ENCODE measurements at regions not wholly inside any gene's neighbourhood (a gene's known extent, or its start where the extent isn't known, plus 50 kb on each side); places are given as distances from the start of the nearest gene placed in this dataset.

DNA sequence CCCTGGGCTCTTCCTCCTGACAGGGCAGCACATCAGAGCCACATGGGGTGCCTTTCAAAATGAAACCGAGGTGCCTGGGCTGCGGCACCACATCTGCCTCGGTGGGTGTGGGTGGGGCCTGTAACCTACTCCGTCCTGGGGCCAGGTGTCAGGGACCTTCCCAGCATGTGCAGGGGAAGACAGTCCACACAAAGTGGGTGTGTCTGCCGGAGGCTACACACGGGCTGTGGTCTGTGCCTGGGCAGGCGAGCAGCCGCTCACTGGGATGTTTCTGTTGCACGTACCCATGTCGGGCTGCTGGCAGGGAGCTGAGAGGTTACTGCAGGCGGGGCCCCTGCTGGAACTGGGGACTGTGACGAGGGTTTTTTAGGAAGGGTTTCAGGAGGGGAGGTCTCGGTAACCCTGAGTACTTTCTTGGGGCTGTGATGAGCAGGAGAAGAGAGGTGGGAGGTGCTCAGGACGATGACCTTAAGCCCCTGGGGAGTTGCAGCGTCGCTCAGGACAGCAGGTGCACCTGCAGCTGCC lies 351.2 kb downstream of the SEC14L1 start:
- no peak for DNase-seq (ENCODE audit: low spot score)

DNA sequence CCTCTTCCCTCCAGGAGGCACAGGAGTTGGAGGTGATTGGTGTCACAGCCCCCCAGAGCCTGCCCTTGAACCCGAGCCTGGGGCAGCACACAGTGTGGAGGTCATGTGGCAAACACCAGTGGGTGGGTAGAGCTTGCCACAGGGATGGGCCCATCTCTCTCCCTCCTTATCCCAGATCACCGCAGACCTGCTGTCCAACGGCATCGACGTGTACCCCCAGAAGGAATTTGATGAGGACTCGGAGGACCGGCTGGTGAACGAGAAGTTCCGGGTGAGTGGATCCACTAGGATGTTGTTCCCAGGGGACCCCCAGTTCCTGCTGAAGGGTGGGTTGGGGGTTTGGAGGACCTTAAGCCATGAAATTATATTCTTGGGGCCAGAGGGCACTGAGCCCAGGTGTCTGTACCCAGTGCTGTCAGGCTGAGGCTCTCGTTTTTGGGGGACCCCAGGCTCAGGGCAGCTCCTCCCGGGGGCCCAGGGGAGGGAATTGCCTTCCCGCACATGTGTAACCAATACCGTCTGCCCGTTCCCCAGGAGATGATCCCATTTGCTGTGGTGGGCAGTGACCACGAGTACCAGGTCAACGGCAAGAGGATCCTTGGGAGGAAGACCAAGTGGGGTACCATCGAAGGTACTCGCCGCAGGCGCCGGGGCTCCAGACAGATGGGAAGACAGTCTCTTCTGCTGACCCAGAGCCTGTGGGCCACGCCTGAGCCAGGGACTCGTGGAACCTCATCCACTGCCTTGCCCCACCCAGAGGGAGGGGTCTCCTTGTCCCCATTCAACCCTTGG lies 351.9 kb downstream of the SEC14L1 start:
- DNase-seq (ENCODE audit: low spot score), result no peak

DNA sequence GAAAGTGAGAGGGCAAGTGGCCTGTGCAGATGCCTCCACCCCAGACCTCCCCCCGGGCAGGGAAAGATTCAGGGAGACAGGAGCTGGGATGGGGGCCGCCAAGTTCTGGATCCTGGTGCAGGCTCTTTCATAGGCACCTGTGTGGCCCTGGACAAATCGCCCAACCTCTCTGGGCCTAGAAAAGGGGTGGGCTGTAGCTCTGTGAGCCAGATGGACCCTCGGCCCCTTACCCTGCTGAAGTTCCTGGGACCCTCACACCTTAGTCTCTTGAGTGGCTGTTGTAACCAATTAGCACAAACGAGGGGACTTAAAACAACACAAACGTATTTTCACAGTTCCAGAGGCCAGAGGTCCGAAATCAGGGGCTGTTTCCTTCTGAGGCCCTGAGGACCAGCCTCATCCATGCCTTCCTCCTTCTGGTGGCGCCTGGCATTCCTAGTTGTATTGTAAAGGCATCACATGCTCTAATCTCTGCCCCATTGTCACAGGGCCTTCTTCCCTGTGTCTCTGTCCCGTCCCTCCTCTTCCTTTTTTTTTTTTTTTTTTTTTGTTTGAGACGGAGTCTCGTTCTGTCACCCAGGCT lies 352.6 kb downstream of the SEC14L1 start:
- no peak for DNase-seq (ENCODE audit: low spot score)

DNA sequence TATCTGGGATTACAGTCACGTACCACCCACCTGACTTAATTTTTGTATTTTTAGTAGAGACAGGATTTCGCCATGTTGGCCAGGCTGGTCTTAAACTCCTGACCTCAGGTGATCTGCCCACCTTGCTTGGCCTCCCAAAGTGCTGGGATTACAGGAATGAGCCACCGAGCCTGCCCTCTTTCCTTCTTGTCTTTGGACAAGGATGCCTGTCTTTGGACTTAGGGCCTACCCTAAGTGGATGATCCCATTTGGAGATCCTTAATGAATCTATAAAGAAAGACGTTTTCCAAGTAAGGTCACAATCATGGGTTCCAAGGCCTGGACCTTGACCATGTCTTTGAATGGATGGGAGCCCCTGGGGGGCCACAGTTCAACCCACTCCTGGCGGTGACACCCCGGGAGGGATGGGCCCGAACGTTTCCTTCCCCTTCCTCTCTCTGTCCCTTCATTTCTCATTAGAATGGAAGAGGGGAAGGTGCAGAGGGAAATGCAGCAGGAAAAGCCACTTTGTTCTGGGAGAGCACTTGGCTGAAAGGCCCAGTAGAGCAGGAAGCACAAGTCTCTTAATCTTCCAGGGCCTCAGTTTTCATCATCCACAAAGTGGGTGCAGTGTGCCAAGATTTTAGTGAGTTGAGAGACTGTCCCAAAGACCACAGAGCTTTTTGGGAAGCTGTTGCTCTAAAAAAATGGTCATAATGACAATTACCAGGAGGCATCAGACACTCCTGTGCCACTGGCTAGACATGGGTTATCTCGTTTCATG lies 353.3 kb downstream of the SEC14L1 start:
- DNase-seq (ENCODE audit: low spot score), result no peak

DNA sequence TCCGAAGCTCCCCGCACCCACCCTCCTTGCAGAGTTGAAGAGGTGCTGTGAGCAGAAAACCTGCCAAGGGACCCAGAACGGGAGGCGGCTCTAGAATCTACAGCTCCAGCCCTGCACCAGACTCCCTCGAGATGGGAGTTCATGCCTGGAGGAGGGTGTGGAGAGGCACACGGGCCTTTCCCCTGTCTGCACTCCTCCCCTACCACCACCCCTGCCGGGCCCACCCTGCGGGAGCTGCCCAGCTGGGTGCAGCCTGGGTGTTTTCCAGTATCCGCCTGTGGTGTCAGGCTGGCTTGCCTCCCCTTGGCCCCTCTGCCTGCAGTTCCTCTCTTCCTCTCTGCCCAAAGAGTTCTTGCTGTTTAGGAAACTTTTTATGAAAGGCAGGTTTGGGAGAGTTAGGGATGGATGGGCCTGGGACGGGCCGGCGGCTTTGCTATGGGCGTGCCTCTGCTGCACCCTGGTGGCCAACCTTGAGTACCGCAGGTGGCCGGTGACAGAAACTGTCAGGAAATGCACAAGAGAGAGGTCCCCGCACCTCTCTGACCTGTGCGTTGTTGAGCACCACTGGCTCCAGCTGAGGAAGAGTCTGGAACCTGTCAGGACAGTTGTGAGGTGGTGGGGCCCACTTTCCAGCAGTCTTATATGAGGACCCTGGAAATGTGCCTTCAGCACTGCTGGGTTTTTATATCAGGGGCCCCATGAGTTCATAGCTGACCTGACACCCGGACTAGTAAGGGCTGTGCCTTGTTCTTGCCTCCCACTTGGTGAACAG lies 354.1 kb downstream of the SEC14L1 start:
- DNase-seq (ENCODE audit: low spot score), result peak; percentile 92

DNA sequence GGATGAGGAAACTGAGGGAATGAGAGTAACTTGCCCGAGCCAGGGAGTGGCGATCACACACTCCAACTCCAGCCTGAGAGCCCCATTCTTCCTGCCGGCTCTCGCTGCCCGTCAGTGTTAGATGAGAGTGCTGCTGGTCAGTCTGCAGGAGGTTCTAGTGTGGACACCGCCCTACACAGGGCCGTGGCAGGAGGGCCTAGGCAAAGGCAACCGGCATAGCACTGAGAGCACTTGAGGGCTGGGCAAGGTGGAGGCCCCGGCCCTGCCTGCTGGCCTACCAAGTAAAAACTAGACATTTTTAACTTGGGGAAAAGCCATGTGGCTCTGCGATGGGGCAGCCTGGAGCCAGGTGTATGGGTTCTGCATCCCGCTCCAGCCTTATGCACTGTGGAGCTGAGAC lies 354.8 kb downstream of the SEC14L1 start:
- no peak for DNase-seq (ENCODE audit: low spot score)

DNA sequence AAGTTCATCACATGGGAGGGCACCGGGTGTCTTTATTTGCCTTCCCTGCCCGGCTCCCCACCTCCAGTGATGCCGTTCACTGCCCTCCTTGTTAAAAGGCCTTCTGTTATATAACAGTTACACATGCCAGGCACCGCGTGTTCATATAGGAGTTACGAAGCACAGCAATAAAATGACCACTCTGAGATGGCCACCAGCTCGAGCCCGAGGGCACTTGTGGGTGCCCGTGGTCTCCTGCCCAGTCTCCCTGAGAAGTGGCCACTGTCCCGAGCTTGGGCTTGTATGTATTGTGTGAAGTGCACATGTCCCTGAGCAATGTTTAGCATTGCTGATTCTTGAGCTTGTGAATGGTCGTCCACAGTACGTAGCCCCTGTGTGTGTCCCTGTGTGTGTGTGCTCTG lies 355.6 kb downstream of the SEC14L1 start:
- DNase-seq (ENCODE audit: low spot score), result no peak

DNA sequence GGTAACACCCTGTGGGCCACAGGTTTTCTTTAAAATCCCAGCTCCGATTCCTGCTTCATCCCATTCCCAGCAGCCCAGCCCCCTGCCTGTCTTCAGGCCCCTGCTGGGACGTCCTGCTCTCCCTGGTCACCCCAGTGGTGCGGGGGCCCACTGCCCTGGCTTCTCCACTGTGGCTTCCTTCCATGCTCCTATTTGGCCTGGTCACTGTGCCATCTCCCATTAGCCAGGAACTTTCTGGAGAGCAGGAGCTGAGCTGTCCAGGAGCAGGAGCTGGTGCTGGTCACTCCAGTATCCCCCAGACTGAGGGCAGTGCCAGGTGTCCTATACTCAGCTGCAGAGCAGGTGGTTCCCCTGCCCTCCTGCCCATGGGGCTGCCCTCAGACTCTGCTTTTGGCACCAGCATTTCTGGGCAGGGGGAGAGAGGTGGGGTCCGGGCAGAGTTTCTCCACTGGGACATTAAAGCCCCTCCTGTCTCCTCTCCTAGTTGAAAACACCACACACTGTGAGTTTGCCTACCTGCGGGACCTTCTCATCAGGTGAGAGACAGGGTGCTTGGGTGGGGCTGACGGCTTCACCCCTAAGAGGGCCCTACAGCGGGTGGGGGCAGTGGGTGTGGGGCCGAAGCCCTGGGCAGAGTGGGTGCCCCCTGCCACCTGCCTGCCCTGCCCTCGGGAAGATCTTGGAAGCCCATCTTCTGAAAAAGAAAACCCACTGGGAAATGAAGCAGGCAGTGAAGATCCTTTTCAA lies 356.2 kb downstream of the SEC14L1 start:
- no peak for DNase-seq (ENCODE audit: low spot score)

DNA sequence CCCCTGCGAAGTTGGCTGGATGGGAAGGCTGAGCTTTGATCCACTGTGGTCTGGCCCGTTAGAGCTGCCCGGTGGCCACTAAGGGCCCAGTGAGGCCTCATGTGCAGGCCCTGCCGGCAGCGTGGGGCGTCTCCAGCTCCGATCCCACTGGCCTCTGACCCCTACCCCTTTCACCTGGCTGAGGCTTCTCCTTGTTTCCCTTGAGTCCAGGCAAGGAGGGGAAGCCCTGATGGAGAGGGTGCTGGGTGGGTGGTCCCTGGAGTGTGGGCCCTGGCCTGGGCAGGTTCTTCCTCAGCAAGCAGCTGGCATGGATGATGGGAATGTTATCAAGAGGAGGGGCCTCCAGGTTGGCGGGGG lies 356.8 kb downstream of the SEC14L1 start:
- no peak for DNase-seq (ENCODE audit: low spot score)

DNA sequence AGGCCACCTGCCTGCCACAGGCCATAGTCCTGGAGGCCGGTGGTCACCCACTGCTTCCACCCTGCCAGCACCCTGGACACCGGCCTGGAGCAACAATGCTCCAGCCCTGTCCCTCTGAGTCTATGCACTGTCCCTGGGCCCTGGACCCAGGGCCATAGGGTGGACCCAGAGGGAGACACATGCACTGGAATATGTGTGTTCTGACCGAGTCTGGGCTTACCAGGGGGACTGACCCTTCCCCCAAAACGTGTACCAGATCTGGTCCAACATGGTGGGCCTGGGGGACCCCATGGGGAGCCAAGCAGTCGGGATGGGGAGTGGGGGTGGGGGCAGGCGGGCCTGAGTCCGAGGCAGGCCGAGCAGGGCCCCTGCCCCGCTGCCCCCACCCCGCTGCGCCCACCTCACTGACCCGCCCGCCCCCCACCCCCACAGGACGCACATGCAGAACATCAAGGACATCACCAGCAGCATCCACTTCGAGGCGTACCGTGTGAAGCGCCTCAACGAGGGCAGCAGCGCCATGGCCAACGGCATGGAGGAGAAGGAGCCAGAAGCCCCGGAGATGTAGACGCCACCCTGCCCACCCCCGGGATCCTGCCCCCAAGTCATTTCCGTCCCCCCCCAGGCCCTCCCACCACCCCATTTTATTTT lies 357.4 kb downstream of the SEC14L1 start:
- no peak for DNase-seq (ENCODE audit: low spot score)

DNA sequence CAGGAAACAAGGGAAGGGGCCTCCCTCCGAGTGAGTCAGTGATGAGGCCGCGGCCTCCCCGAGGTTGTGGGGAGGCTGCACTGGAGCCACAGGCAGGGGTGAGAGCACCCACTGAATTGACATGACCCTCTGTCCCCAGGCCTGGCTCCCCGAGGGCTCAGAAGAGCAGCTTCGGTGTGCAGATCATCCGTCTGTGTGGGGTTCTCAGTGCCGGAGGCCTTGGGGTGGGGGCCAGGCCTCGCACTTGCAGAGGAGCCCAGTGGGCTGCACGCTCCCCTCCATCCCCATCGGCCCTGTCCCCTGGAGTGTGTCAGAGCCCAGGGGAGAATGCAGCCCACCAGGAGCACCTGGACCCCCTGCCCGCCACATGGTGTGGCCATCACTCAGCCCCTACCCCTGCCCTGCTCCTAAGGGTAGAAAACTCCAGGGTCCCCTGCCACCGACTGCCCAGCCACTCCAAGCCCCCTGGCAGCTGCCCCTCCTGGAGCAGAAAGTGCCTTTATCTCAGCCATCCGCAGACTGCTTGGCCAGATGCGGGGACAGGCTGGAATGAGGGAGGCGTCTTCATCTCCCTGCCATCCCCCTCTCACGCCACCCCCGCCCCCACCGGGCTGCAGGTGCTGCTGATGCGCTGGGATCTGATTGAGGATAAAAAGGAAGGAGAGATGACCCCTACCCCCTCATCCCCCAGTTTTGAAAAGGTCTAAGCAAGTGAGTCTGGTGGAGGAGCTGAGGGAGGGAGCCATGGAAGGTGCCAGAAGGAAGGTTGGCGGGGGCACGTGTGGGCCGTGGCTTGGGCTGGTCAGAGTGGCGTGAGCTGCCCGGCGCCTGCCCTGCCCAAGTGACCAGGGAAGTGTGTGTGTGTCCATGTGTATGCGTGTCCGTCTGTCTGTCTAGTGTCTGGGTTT lies 358.3 kb downstream of the SEC14L1 start:
- no peak for DNase-seq (ENCODE audit: low spot score)

DNA sequence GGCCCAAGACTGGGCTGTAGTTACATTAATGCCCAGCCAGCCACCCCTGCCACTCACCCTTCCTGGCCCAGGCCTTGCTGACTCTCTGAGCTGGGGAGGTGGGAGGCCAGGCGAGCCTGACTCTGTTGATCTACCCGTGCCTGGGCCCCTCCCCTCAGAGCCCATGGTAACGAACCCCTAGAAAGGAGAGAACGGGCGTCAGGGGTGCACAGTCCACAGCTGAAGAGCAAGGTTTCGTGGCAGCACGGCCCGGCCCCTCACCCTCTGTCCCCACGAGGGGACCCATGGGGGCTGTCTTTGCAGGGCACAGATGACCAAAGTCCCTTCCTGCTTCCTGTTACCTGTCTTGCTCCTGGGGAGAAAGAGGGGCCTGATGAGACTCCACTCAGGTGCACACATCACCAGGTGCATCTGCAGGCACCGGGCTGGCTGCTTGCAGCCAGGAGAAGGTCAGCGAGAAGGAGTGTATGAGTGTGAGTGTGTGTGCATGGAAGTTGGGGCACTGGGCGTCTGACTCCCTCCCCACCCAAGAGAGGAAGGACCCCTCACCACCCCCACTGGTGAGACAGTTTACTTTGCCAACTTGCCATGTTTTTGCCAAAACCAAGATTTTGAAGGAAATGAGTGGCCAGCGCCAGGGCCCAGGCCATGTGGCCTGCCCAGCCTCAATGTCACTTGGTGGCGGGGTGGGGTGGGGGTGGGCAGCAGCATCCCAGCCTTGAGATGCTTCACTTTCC lies 359.1 kb downstream of the SEC14L1 start:
- no peak for DNase-seq (ENCODE audit: low spot score)

DNA sequence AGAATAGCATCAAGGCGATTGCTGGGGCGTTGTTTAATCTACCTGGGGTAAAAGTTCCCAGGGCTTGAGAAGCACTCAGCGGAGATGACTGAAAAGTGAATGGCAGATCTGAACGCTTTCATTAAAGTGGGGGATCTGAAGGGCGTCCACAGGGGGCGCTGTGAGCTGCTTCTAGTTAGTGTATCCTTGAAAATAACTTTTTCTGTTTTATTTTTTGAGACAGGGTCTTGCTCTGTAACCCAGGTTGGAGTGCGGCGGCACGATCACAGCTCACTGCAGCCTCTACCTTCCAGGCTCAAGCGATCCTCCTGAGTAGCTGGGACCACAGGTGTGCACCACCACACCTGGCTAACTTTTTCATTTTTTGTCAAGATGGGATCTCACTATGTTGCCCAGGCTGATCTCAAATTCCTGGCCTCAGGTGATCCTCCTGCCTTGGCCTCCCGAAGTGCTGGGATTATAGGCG lies 360.4 kb downstream of the SEC14L1 start:
- no peak for DNase-seq (ENCODE audit: low spot score)

DNA sequence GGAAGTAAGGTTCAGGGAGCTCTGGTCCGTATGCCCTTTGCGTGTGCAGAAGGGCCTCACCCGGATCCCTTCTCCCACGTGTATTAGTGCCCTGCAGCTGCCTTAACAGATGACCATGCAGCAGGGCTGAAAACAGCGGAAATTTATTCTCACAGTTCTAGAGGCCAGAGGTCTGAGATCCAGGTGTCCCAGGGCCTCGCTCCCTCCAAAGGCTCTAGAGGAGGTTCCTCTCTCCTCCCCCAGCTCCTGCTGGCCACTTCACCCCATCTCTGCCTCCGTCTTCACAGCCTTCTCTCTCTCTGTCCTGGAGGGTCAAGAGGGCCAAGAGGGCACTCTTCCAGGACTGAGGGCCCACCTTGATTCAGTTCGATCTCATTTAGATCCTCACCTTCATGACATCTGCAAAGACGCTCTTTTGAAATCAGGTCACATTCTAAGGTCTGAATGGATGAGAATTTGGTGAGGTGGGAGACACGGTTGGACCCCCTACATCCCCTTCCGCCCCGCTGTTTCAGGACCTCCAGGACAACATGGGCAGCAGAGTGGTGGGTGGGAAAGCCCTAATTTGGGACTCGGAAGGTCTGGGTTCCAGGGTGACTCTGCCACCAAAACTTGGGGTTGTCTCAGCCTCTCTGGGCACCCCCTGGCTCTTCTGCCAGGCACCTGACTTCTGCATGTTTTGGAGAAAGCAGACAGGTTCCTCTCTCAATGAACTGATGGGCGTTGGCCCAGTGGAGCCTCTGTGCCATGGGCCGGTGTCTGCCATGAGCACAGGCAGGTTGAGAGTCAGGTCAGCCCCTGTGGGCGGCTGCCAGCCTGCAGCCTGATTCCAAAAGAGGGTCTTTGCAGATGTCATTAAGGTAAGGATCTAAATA lies 361.2 kb downstream of the SEC14L1 start:
- no peak for DNase-seq (ENCODE audit: low spot score)

DNA sequence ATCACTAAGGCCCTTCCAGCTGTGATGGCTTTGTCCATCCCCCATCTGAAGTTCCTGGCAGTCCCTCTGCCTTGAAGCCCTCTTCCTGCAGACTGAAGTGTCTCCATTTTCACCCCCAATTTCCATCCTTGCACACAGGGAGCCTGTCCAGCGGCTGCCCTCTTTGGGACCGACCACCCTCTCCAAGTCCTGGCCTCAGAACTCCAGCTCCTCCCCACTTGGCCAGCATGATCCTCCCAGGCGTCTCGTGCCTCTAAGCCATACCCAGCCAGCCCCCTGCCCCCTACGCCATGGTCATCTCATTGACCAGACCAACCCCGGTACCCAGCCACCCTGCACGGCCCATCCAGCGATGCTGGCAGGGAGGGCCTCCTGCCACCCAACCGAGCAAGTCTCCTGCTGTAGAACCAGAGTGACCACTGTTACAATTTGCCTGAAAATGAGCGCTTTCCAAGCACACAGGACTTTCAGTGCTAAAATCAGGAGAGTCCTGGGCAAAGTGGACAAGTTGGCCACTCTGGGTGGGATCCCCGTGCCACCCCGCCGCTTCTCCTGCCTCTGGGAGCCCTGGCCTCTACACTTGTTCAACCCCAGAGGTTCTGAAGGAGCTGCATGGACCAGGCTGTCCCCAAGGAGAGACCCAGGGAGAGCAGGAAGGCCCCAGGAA lies 362.0 kb downstream of the SEC14L1 start:
- DNase-seq (ENCODE audit: low spot score), result no peak

DNA sequence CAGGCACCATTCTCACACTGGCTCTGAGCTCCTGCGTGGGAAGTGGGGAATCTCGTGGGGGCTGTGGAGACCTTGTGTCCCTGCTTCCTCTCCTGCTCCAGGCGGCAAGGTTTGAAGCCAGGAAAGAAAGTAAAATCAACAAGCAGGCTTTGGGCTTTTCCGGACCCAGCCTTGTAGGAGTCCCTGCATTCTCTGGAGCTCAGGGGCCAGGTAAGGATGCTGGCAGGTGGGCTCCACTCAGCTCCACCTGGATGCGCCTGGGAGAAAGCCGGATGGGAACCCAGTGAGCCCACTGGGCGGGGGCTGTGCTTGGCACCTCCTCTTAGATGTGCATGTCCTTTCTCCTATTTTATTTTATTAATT lies 362.5 kb downstream of the SEC14L1 start:
- DNase-seq (ENCODE audit: low spot score), result no peak

DNA sequence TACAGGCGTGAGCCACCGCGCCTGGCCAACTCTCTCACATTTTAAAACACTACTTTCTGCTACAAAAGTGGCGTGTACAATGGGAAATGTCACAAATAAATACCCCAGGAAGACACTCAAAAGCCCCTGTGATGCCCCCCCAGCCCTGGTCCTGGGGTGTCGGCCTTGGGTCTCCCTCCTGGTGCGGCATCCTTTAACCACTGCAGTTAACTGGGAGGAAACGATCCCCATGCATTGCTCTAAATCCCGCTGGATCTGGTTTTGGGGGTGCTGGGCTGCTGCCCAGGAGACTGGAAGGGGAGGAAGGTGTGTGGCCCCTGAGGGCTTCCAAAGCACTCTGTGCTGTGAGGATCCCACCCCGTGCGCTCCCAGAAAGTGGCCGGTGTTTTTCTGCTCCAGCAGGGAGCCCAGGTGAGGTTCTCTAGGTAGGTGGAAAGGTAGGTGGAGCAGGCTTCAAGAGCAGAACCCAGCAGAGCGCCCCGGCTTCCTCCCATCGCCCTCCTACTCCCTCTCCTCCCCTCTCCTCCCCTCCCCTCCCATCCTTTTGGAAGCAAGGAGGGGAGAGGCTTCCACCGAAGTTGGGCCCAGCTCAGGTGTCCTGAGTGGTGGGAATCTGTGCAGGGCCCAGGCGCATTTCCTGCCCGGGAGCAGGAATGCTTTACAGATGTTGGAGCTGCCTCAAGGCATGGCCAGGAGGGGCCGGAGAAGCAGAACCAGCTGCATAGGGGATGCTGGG lies 363.3 kb downstream of the SEC14L1 start:
- DNase-seq (ENCODE audit: low spot score), result no peak

Data from AG20443 (cell line).